Activated naive CD8-positive, alpha-beta T cell treated with anti-CD3 and anti-CD28 coated beads, Interleukin-2, amount 50 U/mL, for 24 hours (primary cell): ENCODE measurements at regions not wholly inside any gene's neighbourhood (a gene's known extent, or its start where the extent isn't known, plus 50 kb on each side); places are given as distances from the start of the nearest gene placed in this dataset.
"Not testable (repeated sequence)": the region's sequence is repeated elsewhere in the genome, so short reads cannot be mapped to it uniquely, and the experiment has no call there.

Source experiments
- ATAC-seq: fragments of 150-1000 bp; cut with Tn5 transposase; one replicate; pipeline ENCODE4 v1.10.0; 2021
- DNase-seq: peaks from one replicate; pipeline ENCODE4 v3.0.0; 2021
- H3K27ac Mint-ChIP-seq: one replicate; pipeline ENCODE4 v1.8.0; 2021; ENCODE audit warnings: mild to moderate bottlenecking, mixed read lengths
- H3K27me3 Mint-ChIP-seq: one replicate; pipeline ENCODE4 v1.8.0; 2021; ENCODE audit warnings: mixed read lengths
- H3K36me3 Mint-ChIP-seq: one replicate; pipeline ENCODE4 v1.8.0; 2021; ENCODE audit warnings: low read depth, mixed read lengths
- H3K4me1 Mint-ChIP-seq: one replicate; pipeline ENCODE4 v1.8.0; 2021; ENCODE audit warnings: mixed read lengths
- H3K4me3 Mint-ChIP-seq: one replicate; pipeline ENCODE4 v1.8.0; 2021; ENCODE audit warnings: mild to moderate bottlenecking, moderate library complexity, mixed read lengths
- H3K9me3 Mint-ChIP-seq: one replicate; pipeline ENCODE4 v1.8.0; 2021; ENCODE audit warnings: mixed read lengths

DNA sequence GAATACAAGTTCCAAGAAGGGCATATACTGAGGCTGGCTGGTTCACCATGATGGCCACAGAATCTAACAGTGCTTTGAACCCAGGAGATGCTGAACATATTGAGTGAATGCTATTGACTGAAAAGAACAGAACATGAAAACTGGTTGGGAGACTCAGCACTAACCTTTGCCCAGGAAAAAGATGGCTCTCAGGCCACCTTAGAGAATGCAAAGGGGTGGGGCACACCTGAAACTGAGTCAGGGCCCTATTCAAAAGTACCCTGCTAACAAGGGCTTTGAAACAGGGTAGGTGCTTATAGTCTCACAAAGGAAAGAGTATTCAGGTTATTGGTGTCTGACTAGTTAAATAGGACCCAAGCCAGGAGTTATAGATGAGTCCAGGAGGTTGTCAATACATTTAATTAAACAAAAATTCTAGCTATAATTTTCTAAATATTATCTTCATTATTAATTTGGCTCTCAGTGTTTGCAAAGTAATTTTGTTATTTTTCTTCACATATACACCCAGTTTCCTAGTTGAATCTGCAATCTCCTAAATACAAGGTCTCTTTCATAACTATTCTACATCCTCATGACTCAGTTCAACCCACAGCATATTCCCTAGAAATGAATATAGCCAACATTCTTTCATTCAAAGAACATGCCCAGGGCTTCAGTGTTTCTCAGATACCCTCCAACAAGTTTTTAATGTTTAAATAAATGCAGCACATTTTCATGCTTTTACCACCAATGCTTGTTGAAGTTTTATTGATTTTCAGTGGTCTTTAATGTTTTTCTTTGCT lies 144.2 kb upstream of the RAPGEF2 start:
- ATAC-seq, result no peak

DNA sequence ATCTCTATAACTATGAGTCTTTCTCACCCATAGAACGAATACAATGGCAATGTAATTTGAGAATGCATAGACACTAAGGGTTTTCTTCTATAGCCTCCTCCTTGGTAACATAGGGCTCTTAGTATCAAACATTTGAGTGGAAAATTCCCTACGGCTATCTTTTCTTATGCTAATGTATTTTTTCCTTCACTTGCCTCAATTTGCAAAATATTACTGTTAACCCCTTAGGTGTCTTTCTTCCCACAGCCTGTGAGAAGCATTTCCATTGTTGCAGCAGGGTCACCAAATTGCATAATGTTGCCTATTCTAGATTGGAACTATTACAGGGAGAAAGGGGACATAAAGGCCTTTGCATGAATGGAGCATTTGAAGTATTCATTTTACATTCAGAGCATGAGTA lies 140.5 kb upstream of the RAPGEF2 start:
- no peak for DNase-seq
- Mint-ChIP-seq H3K4me1 (no peaks in the 10 kb centered on the region), H3K9me3 (no peaks in the 10 kb centered on the region), H3K27me3 (no peaks in the 10 kb centered on the region), H3K36me3 (no peaks in the 10 kb centered on the region), H3K4me3 (no peak overlapping the region), H3K27ac (no peak overlapping the region)
- ATAC-seq, result no peak

More for the DNA sequence above, 144.2 kb upstream of the RAPGEF2 start:
- H3K4me3 Mint-ChIP-seq, result no peak overlapping the region
- H3K27ac Mint-ChIP-seq, result no peak overlapping the region
- no peaks in the 10 kb centered on the region for H3K36me3 Mint-ChIP-seq
- H3K27me3 Mint-ChIP-seq, result no peaks in the 10 kb centered on the region
- no peak for DNase-seq
- no peaks in the 10 kb centered on the region for H3K4me1 Mint-ChIP-seq
- no peaks in the 10 kb centered on the region for H3K9me3 Mint-ChIP-seq

DNA sequence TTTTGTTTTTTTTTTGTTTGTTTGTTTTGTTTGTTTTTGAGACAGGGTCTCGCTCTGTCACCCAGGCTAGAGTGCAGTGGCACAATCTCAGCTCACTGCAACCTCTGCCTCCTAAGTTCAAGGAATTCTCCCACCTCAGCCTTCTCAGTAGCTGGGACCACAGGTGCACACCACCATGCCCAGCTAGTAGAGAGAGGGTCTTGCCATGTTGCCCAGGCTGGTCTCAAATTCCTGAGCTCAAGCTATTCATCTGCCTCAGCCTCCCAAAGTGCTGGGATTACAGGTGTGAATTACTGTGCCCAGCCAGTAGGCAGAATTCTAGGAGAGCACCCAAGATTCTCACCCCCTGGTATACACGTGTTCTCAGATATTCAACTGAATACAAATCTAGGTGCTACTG lies 139.6 kb upstream of the RAPGEF2 start:
- H3K4me3 Mint-ChIP-seq, H3K27ac Mint-ChIP-seq, H3K27me3 Mint-ChIP-seq, H3K4me1 Mint-ChIP-seq, ATAC-seq, H3K36me3 Mint-ChIP-seq, DNase-seq, H3K9me3 Mint-ChIP-seq: not testable (repeated sequence)

DNA sequence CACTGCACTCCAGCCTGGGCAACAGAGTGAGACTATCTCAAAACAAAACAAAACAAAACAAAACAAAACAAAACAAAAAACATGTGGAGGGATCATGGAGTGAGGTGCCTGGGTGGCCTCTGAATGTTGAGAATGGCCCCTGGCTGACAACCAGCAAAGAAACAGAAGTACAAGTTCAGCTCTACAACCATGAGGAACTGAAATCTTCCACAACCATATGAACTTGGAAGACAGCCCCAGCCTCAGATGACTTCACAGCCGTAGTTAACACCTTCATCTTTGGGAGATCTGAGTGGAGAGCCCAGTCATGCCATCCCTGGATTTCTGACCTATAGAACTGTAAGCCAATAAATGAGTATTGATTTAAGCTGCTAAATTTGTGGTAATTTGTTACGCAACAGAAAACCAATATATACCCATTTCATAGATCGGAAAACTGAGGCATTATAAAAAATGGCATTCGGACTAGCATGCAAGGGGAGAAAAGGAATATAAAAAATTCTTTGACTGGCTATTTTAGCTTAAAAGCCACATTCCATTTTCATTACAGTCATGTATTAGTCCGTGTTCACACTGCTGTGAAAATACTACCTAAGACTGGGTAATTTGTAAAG lies 138.7 kb upstream of the RAPGEF2 start:
- no peak overlapping the region for H3K27ac Mint-ChIP-seq
- DNase-seq (no peak), ATAC-seq (no peak)
- H3K4me1 Mint-ChIP-seq, result no peaks in the 10 kb centered on the region
- no peaks in the 10 kb centered on the region for H3K27me3 Mint-ChIP-seq
- H3K4me3 Mint-ChIP-seq, result no peak overlapping the region
- H3K36me3 Mint-ChIP-seq, result no peaks in the 10 kb centered on the region
- H3K9me3 Mint-ChIP-seq, result no peaks in the 10 kb centered on the region

DNA sequence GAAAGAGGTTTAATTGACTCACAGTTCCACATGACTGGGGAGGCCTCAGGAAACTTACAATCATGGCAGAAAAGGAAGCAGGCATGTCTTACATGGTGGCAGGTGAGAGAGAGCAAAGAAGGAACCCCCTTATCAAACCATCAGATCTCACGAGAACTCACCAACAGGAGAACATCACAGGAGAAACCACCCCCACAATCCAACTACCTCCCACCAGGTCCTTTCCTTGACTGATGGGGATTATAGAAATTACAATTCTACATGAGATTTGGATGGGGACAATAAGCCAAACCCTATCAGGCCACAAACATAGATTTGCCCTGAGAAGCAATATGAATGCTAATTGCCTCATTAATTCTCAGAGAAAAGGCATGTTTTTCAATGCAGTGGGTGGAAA lies 138.2 kb upstream of the RAPGEF2 start:
- H3K27ac Mint-ChIP-seq, result no peak overlapping the region
- H3K4me3 Mint-ChIP-seq, result no peak overlapping the region
- DNase-seq (no peak), ATAC-seq (no peak)
- no peaks in the 10 kb centered on the region for H3K27me3 Mint-ChIP-seq
- no peaks in the 10 kb centered on the region for H3K4me1 Mint-ChIP-seq
- H3K9me3 Mint-ChIP-seq, result no peaks in the 10 kb centered on the region
- H3K36me3 Mint-ChIP-seq, result no peaks in the 10 kb centered on the region

DNA sequence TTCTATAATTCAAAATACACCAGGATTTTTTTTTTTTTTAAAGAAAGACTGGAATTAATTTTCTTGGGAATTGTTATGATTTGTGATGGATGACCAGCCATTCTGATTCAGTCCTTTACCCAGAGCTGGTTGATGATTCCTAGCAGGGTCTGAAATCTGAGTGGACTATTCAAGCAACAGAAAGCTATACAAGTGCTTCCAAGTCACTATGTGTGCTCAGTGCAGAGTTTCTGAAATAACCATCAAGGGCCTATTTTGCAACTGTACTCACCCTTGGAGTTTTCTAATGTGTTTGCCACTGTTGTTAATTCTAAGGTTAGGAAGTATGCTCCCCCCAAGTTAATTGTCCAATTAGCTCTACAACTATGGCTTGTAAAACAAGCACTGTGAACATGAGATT lies 137.7 kb upstream of the RAPGEF2 start:
- Mint-ChIP-seq H3K4me1 (no peaks in the 10 kb centered on the region), H3K4me3 (no peak overlapping the region), H3K9me3 (no peaks in the 10 kb centered on the region), H3K27me3 (no peaks in the 10 kb centered on the region), H3K27ac (no peak overlapping the region), H3K36me3 (no peaks in the 10 kb centered on the region)
- ATAC-seq (no peak), DNase-seq (no peak)

DNA sequence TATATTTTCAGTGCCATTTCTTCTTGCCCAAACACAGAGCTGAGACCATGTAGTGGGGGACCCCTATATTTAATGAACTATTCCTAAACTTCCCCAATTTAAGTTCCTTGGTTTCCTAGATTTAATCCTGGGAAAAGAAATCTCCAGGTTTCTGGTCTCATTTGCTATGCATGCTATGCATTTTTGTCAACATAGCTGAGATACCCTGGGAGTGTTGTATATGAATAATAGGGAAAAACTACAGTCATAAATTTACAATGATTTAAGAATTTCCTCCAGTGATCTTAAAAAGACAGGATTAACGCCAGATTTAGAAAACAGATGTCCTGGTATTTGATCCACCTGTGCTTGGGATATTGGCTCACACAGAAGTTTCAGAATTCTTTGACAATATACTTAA lies 136.8 kb upstream of the RAPGEF2 start:
- Mint-ChIP-seq H3K27me3 (no peaks in the 10 kb centered on the region), H3K27ac (no peak overlapping the region), H3K4me3 (no peak overlapping the region), H3K36me3 (no peaks in the 10 kb centered on the region), H3K4me1 (no peaks in the 10 kb centered on the region), H3K9me3 (no peaks in the 10 kb centered on the region)
- no peak for ATAC-seq
- no peak for DNase-seq

DNA sequence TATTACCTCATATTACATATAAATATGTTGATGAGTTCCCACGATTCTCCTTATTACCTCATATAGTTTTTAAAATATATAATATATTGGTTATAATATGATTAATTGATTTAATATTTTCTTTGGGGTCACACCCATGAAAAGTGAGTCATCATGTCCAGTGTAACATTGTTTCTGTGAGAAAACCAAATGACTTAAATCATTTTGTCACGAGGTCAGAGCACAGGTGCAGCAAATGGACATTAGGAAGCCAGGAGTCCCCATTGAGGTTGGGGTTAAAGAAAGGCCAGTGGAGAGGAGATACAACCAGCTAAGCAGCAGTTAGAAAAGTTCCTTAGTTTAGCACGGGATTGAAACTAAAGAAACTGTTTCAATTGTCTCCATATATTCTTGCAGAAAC lies 133.9 kb upstream of the RAPGEF2 start:
- H3K4me1 Mint-ChIP-seq, result no peaks in the 10 kb centered on the region
- H3K27me3 Mint-ChIP-seq, result no peaks in the 10 kb centered on the region
- ATAC-seq (no peak), DNase-seq (no peak)
- H3K4me3 Mint-ChIP-seq, result no peak overlapping the region
- no peaks in the 10 kb centered on the region for H3K9me3 Mint-ChIP-seq
- H3K36me3 Mint-ChIP-seq, result no peaks in the 10 kb centered on the region
- H3K27ac Mint-ChIP-seq, result no peak overlapping the region

DNA sequence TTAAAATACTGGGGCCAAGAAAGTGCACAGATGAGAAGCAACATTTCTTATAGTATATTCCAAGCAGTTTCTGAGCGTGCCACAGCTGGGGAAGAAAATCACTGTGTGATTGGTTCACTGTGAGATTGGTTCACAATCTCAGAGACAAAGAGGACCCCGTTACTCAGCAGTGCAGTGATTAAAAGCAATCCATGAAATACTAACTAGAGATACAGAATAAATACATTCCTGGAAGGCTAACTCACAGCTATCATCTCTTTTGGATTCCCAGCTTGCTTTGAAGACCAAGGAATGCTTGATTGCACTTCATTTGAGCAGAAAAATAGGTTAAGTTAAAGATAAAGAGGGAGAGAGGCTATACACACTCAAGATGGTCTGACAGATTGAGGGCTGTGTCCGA lies 132.1 kb upstream of the RAPGEF2 start:
- H3K27me3 Mint-ChIP-seq, result no peaks in the 10 kb centered on the region
- H3K4me1 Mint-ChIP-seq, result no peaks in the 10 kb centered on the region
- ATAC-seq, result no peak
- H3K27ac Mint-ChIP-seq, result no peak overlapping the region
- H3K9me3 Mint-ChIP-seq, result no peaks in the 10 kb centered on the region
- H3K4me3 Mint-ChIP-seq, result no peak overlapping the region
- DNase-seq, result no peak
- H3K36me3 Mint-ChIP-seq, result no peaks in the 10 kb centered on the region

DNA sequence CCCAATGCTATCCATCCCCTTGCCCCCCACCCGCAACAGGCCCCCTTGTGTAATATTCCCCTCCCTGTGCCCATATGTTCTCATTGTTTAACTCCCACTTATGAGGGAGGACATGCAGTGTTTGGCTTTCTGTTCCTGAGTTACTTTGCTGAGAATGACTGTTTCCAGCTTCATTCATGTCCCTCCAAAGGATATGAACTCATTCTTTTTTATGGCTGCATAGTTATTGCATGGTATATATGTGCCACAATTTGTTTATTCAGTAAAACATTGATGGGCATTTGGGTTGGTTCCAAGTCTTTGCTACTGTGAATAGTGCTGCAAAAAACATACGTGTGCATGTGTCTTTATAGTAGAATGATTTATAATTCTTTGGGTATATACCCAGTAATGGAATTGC lies 128.4 kb upstream of the RAPGEF2 start:
- H3K36me3 Mint-ChIP-seq, H3K4me1 Mint-ChIP-seq, H3K27ac Mint-ChIP-seq, H3K9me3 Mint-ChIP-seq, ATAC-seq, H3K4me3 Mint-ChIP-seq, H3K27me3 Mint-ChIP-seq, DNase-seq: not testable (repeated sequence)

DNA sequence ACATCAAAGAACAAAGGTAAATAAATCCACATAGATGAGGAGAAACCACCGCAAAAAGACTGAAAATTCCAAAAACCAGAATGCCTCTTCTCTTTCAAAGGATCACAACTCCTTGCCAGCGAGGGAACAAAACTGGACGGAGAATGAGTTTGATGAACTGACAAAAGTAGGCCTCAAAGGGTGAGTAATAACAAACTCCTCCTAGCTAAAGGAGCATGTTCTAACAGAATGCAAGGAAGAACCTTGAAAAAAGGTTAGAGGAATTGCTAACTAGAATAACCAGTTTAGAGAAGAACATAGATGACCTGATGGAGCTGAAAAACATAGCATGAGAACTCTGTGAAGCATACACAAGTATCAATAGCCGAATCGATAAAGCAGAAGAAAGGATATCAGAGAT lies 122.2 kb upstream of the RAPGEF2 start:
- DNase-seq, H3K27ac Mint-ChIP-seq, ATAC-seq, H3K4me3 Mint-ChIP-seq, H3K4me1 Mint-ChIP-seq, H3K9me3 Mint-ChIP-seq, H3K36me3 Mint-ChIP-seq: not testable (repeated sequence)
- H3K27me3 Mint-ChIP-seq, result peaks cover 14% of the 10 kb centered on the region

DNA sequence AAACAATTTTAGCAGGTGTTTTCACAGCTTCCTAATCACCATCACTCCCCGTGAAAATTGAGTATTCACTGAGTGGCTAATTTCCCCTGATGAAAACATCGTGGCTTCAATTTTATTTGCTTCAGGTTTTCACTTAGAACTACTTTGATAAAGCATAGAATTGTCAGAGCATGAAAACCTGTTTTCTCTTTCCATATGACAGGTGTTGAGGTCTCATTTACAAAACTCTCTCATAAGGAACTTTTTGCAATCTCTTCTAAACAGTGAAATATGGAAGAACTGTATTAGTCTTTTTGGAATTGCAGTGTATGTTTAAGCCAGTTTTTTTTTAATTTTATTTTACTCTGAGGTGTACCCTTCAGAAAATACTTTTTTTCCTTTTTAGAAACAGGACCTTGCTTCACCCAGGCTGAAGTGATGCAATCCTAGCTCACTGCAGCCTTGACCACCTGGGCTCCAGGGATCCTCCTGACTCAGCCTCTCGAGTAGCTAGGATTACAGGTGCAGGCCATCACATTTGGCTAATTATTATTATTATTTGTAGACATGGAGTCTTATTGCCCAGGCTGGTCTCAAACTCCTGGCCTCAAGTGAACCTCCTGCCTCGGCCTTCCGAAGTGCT lies 111.2 kb upstream of the RAPGEF2 start:
- no peak for ATAC-seq
- H3K4me3 Mint-ChIP-seq, result no peak overlapping the region
- H3K27ac Mint-ChIP-seq, result no peak overlapping the region

DNA sequence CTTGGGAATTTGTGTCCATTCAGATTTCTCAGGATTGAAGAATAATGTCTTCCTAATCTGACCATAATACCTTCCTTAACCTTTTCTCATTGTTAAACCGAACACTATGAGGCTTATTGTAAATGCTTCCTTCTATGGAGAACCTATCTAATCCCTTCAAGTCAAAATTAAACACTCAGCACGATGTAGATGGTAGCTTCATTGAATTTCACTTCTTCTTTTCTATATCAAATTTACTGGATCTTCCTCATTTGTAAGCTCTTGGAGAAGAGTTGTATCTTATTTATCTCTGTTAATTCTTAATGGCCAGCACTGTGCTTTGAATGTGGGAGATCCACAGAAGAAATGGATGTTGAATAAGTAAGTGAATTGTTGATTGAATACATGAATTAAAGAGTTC lies 109.0 kb upstream of the RAPGEF2 start:
- no peak for DNase-seq
- Mint-ChIP-seq H3K4me3 (no peak overlapping the region), H3K27me3 (peaks cover 4% of the 10 kb centered on the region), H3K27ac (no peak overlapping the region), H3K9me3 (peaks cover 4% of the 10 kb centered on the region), H3K36me3 (no peaks in the 10 kb centered on the region), H3K4me1 (no peaks in the 10 kb centered on the region)
- no peak for ATAC-seq

More for the DNA sequence above, 111.2 kb upstream of the RAPGEF2 start:
- H3K27me3 Mint-ChIP-seq, result peaks cover 9% of the 10 kb centered on the region
- no peak for DNase-seq
- H3K9me3 Mint-ChIP-seq, result peaks cover 10% of the 10 kb centered on the region
- no peaks in the 10 kb centered on the region for H3K36me3 Mint-ChIP-seq
- H3K4me1 Mint-ChIP-seq, result no peaks in the 10 kb centered on the region

DNA sequence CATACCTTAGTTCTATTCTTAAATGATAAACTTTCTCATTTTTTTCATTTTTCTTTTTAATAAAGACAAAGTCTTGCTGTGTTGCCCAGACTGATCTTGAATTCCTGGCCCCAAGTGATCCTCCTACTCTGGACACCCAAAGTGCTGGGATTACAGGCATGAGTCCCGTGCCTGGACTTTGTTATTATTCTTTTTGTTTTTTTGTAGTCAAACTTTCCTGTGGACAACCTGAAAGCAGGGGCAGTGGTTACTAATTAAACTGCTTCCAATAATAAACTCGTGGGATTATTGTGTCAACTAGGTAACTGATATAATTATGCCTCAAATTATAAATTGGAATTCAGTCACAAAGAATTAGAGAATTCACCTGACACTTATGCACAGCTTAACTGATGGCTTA lies 107.8 kb upstream of the RAPGEF2 start:
- H3K27ac Mint-ChIP-seq, result no peak overlapping the region
- H3K4me3 Mint-ChIP-seq, result no peak overlapping the region
- H3K4me1 Mint-ChIP-seq, result no peaks in the 10 kb centered on the region
- ATAC-seq (no peak), DNase-seq (no peak)
- no peaks in the 10 kb centered on the region for H3K9me3 Mint-ChIP-seq
- H3K27me3 Mint-ChIP-seq, result no peaks in the 10 kb centered on the region
- no peaks in the 10 kb centered on the region for H3K36me3 Mint-ChIP-seq

DNA sequence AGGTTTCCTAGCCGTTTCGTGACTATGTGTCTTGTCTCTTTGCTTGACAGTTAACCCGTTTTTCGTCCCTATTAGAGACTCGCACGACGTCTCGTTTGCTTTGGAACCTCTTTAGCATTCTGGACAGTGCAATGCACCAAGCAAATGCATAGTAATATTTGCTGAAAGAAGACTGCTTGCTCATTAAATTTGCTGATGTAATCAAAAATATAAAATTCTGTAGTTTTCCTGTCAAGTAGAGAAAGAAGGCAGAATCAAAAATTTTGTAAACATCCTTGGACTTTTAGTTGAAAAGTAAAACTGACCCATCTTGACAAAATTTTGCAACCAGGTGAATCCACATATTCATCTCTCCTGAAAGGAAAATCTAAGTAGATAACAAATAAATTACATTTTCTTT lies 106.9 kb upstream of the RAPGEF2 start:
- no peaks in the 10 kb centered on the region for H3K27me3 Mint-ChIP-seq
- no peaks in the 10 kb centered on the region for H3K9me3 Mint-ChIP-seq
- no peaks in the 10 kb centered on the region for H3K36me3 Mint-ChIP-seq
- no peak overlapping the region for H3K27ac Mint-ChIP-seq
- H3K4me3 Mint-ChIP-seq, result no peak overlapping the region
- ATAC-seq (no peak), DNase-seq (no peak)
- no peaks in the 10 kb centered on the region for H3K4me1 Mint-ChIP-seq
